Sciatic nerve (tissue), 2 donors: ENCODE measurements at regions not wholly inside any gene's neighbourhood (a gene's known extent, or its start where the extent isn't known, plus 50 kb on each side); places are given as distances from the start of the nearest gene placed in this dataset.

Source experiments
- ATAC-seq: fragments of 200-7000 bp; cut with Tn5 transposase; one replicate; pipeline ENCODE4 v1.9.1; 2020; ENCODE audit warnings: mild to moderate bottlenecking, moderate library complexity
- DNase-seq: peaks from one replicate; pipeline ENCODE4 v3.0.0-alpha.2; 2020; ENCODE audit warnings: low spot score
- intact Hi-C: fragments of 100-400 bp; cut with DNase I; formaldehyde crosslinking; loops from one replicate; pipeline ENCODE4 v1.14.2; 2022
- donor health status: DM: no; HTN: no; CAD: no.
- donor health status: DM: no; HTN: no; CAD: no.

GRCh38 chr3:178063461-178063860 is 472.8 kb upstream of the KCNMB2 start:
- intact Hi-C loops, result no loop called here
- DNase-seq (no peak), ATAC-seq (no peak)

- intact Hi-C loops, result no loop called here
- DNase-seq, result no peak
- no peak for ATAC-seq
These were observed 468.5 kb upstream of the KCNMB2 start for GRCh38 chr3:178067721-178068120.

- DNase-seq (no peak), ATAC-seq (no peak)
- intact Hi-C loops, result no loop called here
These were observed 463.6 kb upstream of the KCNMB2 start for GRCh38 chr3:178072391-178073305.

DNA sequence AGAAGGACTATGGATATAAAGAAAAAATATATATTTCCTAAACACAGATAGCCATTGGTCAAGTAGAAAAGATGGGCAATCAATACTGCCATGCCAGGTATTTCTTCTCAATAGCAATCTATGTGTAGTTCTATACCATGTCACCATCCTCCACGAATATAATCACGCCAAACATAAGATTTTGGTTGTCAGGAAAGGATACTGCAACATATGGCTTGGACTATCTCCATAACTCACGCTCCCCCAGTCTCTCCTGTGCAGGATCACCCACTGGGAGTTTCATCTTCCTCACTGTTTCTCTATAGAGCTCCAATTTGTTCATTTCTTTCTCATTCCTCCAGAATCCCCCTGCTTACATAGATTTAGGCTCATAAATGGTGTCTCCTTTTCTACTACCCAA is 462.9 kb upstream of the KCNMB2 start:
- intact Hi-C loops, result no loop called here
- DNase-seq, result no peak
- no peak for ATAC-seq

- no peak for ATAC-seq
- intact Hi-C loops, result no loop called here
- DNase-seq, result no peak
These were observed 460.9 kb upstream of the KCNMB2 start for GRCh38 chr3:178075344-178075743.

DNA sequence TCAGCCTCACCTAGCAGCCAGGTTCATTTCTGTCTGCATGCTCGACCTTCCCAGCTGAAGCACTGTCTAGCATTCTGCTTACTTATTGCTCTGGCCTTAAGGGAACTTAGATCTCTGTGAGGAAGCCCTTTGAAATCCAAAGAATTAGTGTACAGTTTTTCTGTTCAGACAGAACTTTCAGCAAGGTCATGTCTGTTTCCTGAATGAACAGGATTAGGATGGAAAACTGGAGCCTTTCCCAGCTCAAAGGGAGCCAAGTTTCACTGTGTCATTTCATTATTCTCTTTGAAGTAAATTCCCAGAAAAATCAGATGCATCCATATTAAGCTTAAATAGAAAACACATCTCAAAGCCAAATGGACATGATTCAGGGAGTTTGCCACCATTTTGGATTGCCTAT is 457.3 kb upstream of the KCNMB2 start:
- intact Hi-C loops, result no loop called here
- peak; percentile 72 for ATAC-seq

DNA sequence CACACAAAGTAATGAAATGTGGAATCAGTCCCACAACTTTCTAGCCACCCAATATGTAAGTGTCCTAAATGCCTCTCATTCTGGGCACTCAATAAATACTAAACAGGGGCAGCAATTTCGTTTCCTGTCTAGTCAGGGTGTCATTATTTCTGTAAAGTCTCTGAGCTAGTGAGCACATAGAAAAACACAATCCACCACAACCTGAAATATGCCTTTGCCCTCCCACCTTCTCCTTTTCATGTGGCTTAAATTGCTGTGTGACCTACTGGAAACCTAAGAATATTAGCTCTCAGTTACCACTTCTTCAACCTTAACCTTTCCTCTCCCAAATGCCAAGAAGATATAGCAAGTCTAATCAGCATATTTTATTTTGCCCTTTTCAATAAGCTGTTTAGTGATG is 456.3 kb upstream of the KCNMB2 start:
- DNase-seq (no peak), ATAC-seq (no peak)
- intact Hi-C loops, result no loop called here

More for the DNA sequence above, 457.3 kb upstream of the KCNMB2 start:
- no peak for DNase-seq

DNA sequence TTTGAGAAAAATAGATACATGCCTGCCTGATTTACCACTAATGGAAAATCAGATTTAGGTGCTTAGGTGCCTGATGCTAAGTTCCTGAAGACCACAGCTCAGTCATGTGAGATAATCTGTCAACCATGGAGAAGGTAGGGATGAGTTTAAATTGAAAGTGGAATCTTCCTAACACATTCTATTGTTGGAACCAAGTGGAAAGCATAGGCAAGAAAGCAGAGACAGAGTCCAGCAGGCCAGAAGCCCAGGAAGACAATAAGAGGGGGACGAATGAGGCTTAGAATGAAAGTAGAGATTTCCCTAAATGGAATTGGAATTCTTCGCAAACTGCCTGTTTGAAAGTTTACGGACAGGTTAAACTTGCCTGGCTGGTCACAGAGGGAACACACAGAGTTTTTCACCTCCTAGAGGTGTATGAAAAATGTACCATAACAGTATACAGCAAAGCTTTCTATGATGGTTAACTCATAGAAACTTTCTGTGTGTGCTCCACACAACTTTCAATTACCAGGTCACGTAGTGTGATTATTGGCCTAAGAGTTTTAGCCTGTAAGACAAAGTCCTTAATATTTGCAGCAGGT is 453.8 kb upstream of the KCNMB2 start:
- DNase-seq (no peak), ATAC-seq (no peak)
- intact Hi-C loops, result no loop called here

GRCh38 chr3:178083906-178084866 is 452.1 kb upstream of the KCNMB2 start:
- DNase-seq (no peak), ATAC-seq (no peak)
- intact Hi-C loops, result no loop called here

DNA sequence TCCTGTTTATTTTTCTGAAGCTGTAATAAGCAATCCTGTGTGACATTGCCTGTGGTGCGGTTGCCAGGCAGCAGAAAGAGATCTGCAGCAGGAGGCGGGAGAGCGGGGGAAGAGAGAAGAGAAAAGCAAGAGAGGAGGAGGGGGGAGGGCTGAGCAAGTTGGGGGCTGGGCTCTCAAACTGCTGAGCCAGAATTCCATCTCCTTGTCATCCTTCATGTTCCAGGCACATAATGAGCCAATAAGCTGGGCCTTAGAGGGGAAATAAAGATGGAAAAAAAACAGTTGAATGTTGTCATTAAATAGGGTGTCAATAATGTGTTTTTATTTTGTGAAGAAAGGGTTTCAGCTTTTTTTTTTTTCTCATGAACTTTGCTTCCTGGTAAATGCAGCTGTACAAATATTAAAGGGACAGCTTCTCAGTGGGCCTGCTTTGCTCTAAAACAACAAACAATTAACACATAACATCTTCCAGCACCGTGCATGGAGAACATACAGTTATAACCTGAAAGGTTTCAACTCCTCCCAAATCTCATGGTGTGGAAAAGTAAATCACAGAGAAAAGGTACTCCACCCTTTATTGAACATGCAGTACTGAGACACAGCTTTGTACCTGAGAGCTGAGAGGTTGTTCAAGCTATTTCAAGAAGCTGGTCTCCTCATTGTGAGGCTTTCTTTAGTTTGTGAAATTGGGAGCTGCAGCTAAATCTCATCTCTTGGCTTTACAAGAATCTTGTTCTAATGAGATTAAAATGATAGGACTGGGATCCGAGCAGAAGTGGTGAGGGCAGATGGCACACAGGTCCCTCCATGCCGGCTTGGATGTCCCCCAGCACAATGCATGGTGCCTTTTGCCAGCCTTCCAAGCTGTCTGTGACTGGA is 451.1 kb upstream of the KCNMB2 start:
- peak; percentile 84 for DNase-seq
- peak; percentile 96 for ATAC-seq
- intact Hi-C loops, result no loop called here

DNA sequence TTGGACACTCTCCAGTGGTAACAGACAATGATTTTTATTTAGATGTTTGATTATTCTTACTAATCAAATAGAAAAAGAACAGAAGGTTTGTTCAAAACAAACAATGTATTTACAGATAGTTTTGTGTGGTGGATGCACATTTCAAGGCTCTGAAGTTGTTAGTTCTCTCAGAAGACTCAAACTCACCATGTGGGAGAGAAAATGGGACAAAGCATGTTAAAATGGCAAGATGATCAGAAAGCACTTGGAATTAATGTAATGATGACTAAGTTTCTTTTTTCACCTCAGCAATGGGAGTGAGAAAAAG is 450.5 kb upstream of the KCNMB2 start:
- ATAC-seq, result no peak
- DNase-seq, result no peak
- intact Hi-C loops, result no loop called here

- DNase-seq (no peak), ATAC-seq (no peak)
- intact Hi-C loops, result no loop called here
These were observed 450.0 kb upstream of the KCNMB2 start for GRCh38 chr3:178086144-178086825.

DNA sequence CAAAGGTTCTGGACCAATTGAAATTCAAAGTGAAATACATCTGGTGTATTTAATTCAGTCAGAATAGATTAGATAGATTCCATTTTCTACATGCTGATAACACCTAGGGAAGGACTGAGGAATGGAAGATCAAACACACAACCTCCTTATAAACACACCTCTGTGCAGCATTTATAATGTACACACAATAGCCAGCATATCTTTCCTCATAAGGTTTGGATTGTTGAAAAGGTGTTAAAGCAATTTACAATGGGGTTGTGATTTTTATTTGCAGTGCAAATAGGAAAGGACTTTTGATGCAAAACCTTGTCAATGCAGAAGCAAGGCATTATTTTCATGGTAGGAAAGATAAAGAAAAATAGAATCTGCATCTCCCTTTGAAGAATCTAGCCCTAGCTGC is 448.9 kb upstream of the KCNMB2 start:
- DNase-seq, result no peak
- intact Hi-C loops, result no loop called here
- no peak for ATAC-seq

DNA sequence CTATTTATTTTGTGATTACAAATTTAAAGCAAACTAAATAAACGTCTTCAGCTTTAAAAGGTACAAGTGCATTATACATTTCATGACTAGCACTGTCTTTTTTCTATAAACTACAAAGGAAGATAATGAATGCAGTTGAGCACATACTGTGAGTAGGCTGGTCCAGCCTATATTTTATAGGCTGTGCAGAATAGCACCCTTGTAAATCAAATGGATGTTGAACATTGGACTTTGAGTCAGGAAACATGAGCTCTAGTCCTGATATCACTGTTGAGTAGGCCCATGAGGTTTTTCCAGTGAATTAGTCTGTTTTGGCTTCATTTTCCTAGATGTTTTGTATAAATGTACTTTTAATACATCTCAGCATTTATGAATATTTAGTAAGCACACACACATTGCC is 447.3 kb upstream of the KCNMB2 start:
- ATAC-seq (no peak), DNase-seq (no peak)
- intact Hi-C loops, result no loop called here

- ATAC-seq (no peak), DNase-seq (no peak)
- intact Hi-C loops, result no loop called here
These were observed 445.3 kb upstream of the KCNMB2 start for GRCh38 chr3:178090899-178091298.

GRCh38 chr3:178095522-178095921 is 440.7 kb upstream of the KCNMB2 start:
- no peak for ATAC-seq
- no peak for DNase-seq
- intact Hi-C loops, result no loop called here

- intact Hi-C loops, result no loop called here
- DNase-seq, result no peak
- ATAC-seq, result no peak
These were observed 439.3 kb upstream of the KCNMB2 start for GRCh38 chr3:178096955-178097354.

GRCh38 chr3:178097576-178097975 is 438.7 kb upstream of the KCNMB2 start:
- no peak for DNase-seq

More at GRCh38 chr3:178097576-178097975, 438.7 kb upstream of the KCNMB2 start:
- ATAC-seq, result peak; percentile 98
- intact Hi-C loops, result no loop called here
